Testis (tissue), 2 donors: ENCODE measurements at regions not wholly inside any gene's neighbourhood (a gene's known extent, or its start where the extent isn't known, plus 50 kb on each side); places are given as distances from the start of the nearest gene placed in this dataset.

Source experiments
- DNase-seq: peaks from one replicate; pipeline ENCODE4 v3.0.0-alpha.2; 2019
- H3K27ac ChIP-seq, 2 donors: fragments of 200-600 bp; sonication (generic); one replicate each; pipeline ENCODE4 v1.5.1; 2019
- H3K27me3 ChIP-seq: fragments of 200-600 bp; sonication (generic); one replicate; pipeline ENCODE4 v1.5.1; 2019
- H3K36me3 ChIP-seq: fragments of 200-600 bp; sonication (generic); one replicate; pipeline ENCODE4 v1.5.1; 2017; ENCODE audit warnings: low read depth; ENCODE audit errors: missing control alignments
- H3K4me1 ChIP-seq: fragments of 200-600 bp; sonication (generic); one replicate; pipeline ENCODE4 v1.5.1; 2019
- H3K4me3 ChIP-seq, 2 donors: fragments of 200-600 bp; sonication (generic); one replicate each; pipeline ENCODE4 v1.5.1; 2017 to 2019
- H3K9me3 ChIP-seq: fragments of 200-600 bp; sonication (generic); one replicate; pipeline ENCODE4 v1.5.1; 2017
- POLR2A ChIP-seq: fragments of 450-650 bp; IDR thresholded peaks from one replicate; pipeline ENCODE4 v1.6.1; 2017; ENCODE audit warnings: antibody characterized with exemption, mild to moderate bottlenecking, moderate library complexity
- WGBS, 2 donors: methylation state at CpG; one replicate each; pipeline ENCODE4 v1.1.5; 2018; 5-methylcytosine and 5-hydroxymethylcytosine counted together
- intact Hi-C: fragments of 100-400 bp; cut with DNase I; formaldehyde crosslinking; loops from one replicate; pipeline ENCODE4 v1.15.1; 2023; ENCODE audit warnings: low total_unique reads
- TF ChIP-seq, protein P1 (sequence below), 3 experiments: fragments of 450-650 bp in 2 of 3; fragments of 200-600 bp in 1 of 3; sonication (generic) in 1 of 3; IDR thresholded peaks; one replicate each; pipeline ENCODE4 v1.5.1; 2016 to 2019; ENCODE audit warnings: antibody characterized with exemption in 3 of 3, mild to moderate bottlenecking in 2 of 3, moderate library complexity in 1 of 3

- WGBS, 2 donors, result 31 to 41% methylated on average over 3 of the region's 3 CpGs
- Histone ChIP-seq H3K36me3 (no peaks in the 10 kb centered on the region), H3K27me3 (no peaks in the 10 kb centered on the region), H3K4me1 (peaks cover 7% of the 10 kb centered on the region), H3K9me3 (no peaks in the 10 kb centered on the region), H3K27ac (no peak overlapping the region), H3K4me3 (no peak overlapping the region)
- DNase-seq, result no peak
- intact Hi-C loops, result no loop called here
- TF ChIP-seq, protein P1, sequence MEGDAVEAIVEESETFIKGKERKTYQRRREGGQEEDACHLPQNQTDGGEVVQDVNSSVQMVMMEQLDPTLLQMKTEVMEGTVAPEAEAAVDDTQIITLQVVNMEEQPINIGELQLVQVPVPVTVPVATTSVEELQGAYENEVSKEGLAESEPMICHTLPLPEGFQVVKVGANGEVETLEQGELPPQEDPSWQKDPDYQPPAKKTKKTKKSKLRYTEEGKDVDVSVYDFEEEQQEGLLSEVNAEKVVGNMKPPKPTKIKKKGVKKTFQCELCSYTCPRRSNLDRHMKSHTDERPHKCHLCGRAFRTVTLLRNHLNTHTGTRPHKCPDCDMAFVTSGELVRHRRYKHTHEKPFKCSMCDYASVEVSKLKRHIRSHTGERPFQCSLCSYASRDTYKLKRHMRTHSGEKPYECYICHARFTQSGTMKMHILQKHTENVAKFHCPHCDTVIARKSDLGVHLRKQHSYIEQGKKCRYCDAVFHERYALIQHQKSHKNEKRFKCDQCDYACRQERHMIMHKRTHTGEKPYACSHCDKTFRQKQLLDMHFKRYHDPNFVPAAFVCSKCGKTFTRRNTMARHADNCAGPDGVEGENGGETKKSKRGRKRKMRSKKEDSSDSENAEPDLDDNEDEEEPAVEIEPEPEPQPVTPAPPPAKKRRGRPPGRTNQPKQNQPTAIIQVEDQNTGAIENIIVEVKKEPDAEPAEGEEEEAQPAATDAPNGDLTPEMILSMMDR (IDR thresholded peaks at IDR 0.05), result no peak
- no peak for TF ChIP-seq POLR2A
These were observed 134.7 kb upstream of the DCN start for GRCh38 chr12:91317306-91317705.

GRCh38 chr12:91316907-91317269, 134.3 kb upstream of the DCN start:
- WGBS, 2 donors, result 44 to 45% methylated on average over 2 of the region's 2 CpGs
- Histone ChIP-seq H3K4me3 (no peak overlapping the region), H3K9me3 (no peaks in the 10 kb centered on the region), H3K4me1 (peaks cover 7% of the 10 kb centered on the region), H3K36me3 (no peaks in the 10 kb centered on the region), H3K27ac (no peak overlapping the region), H3K27me3 (no peaks in the 10 kb centered on the region)
- intact Hi-C loops, result no loop called here
- TF ChIP-seq, protein P1 (IDR thresholded peaks at IDR 0.05), result no peak
- no peak for TF ChIP-seq POLR2A
- DNase-seq, result no peak

- Histone ChIP-seq H3K36me3 (no peaks in the 10 kb centered on the region), H3K4me3 (no peak overlapping the region), H3K4me1 (peaks cover 7% of the 10 kb centered on the region), H3K9me3 (no peaks in the 10 kb centered on the region), H3K27ac (no peak overlapping the region), H3K27me3 (no peaks in the 10 kb centered on the region)
- intact Hi-C loops, result no loop called here
- no peak for TF ChIP-seq POLR2A
- TF ChIP-seq, protein P1 (IDR thresholded peaks at IDR 0.05), result no peak
- 25 to 60% methylated on average over 1 of the region's 1 CpG for WGBS, 2 donors
- peak; percentile 58 for DNase-seq
These were observed 133.7 kb upstream of the DCN start for GRCh38 chr12:91316161-91316906.

DNA sequence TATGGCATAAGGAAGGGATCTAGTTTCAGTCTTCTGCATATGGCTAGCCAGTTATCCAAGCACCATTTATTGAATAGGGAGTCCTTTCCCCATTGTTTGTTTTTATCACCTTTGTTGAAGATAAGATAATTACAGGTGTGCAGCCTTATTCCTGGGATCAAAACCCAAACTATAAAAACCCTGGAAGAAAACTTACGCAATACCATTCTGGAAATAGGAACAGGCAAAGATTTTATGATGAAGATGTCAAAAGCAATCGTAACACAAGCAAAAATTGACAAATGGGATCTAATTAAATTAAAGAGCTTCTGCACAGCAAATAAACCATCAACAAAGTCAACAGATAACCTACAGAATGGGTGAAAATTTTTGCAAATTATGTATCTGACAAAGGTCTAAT, 128.5 kb upstream of the DCN start:
- Histone ChIP-seq H3K4me3 (no peak overlapping the region), H3K9me3 (no peaks in the 10 kb centered on the region), H3K36me3 (no peaks in the 10 kb centered on the region), H3K27me3 (no peaks in the 10 kb centered on the region), H3K4me1 (peaks cover 1% of the 10 kb centered on the region), H3K27ac (no peak overlapping the region)
- intact Hi-C loops, result no loop called here
- WGBS, 2 donors, result 97 to 100% methylated on average over 2 of the region's 2 CpGs
- TF ChIP-seq POLR2A, result no peak
- TF ChIP-seq, protein P1 (IDR thresholded peaks at IDR 0.05), result no peak
- no peak for DNase-seq

GRCh38 chr12:91309450-91309849, 126.8 kb upstream of the DCN start:
- 24 to 32% methylated on average over 2 of the region's 2 CpGs for WGBS, 2 donors
- intact Hi-C loops, result no loop called here
- Histone ChIP-seq H3K4me3 (no peak overlapping the region), H3K27me3 (no peaks in the 10 kb centered on the region), H3K36me3 (no peaks in the 10 kb centered on the region), H3K9me3 (no peaks in the 10 kb centered on the region), H3K4me1 (no peaks in the 10 kb centered on the region), H3K27ac (no peak overlapping the region)
- TF ChIP-seq POLR2A, result no peak
- TF ChIP-seq, protein P1 (IDR thresholded peaks at IDR 0.05), result no peak
- DNase-seq, result no peak
